ENCODE measurements at regions not wholly inside any gene's neighbourhood (a gene's known extent, or its start where the extent isn't known, plus 50 kb on each side); places are given as distances from the start of the nearest gene placed in this dataset.

- ChIA-PET SMC1A (ENCODE audit: uncharacterized antibody, unreplicated experiment) (no interaction called here), POLR2A (no interaction called here), RAD21 (ENCODE audit: unreplicated experiment) (interaction anchor here (0.6 kb wide), 1 partner anchor 742 kb away, joined by 3 read pairs; no protein-coding TSS in a partner anchor), CTCF (no interaction called here)
- no peaks in the 10 kb centered on the region; the same call in 2 of the 3 replicates for H3K9me3 ChIP-seq (replicated peaks; ENCODE audit: control insufficient read depth, insufficient read depth, low read length)
- WGBS (ENCODE audit: insufficient coverage, insufficient replicate concordance, low lambda C conversion rate, missing lambda C conversion rate), result 74% methylated on average over 24 of the region's 25 CpGs
- H3K27me3 ChIP-seq (replicated peaks in 1 of 2; ENCODE audit: control insufficient read depth in 2 of 2, insufficient read depth in 2 of 2, low read length in 1 of 2), result no peaks in the 10 kb centered on the region
- FAIRE-seq (no peak), DNase-seq (ENCODE audit: low read depth, low spot score) (no peak), ATAC-seq (no peak)
- no peak overlapping the region for H3K4me2 ChIP-seq (ENCODE audit: control insufficient read depth, insufficient read depth)
- no peak for TF ChIP-seq TARDBP (IDR thresholded peaks at IDR 0.05; ENCODE audit: borderline replicate concordance)
- no peak for TF ChIP-seq ZNF274 (IDR thresholded peaks at IDR 0.05; ENCODE audit: insufficient read depth, insufficient read length)
- no peak for TF ChIP-seq IRF4 (IDR thresholded peaks at IDR 0.05; ENCODE audit: low read depth, low read length)
- TF ChIP-seq YBX1 (IDR thresholded peaks at IDR 0.05), result no peak
- no peak for TF ChIP-seq TAF1 (IDR thresholded peaks at IDR 0.05; ENCODE audit: borderline replicate concordance, low read depth, low read length)
- no peak for TF ChIP-seq BCL3 (IDR thresholded peaks at IDR 0.05; ENCODE audit: borderline replicate concordance, insufficient read depth, low read depth, low read length, poor library complexity, severe bottlenecking)
- no peak for TF ChIP-seq ZNF24 (IDR thresholded peaks at IDR 0.05)
- TF ChIP-seq EGR1 (IDR thresholded peaks at IDR 0.05; ENCODE audit: borderline replicate concordance in 1 of 2, low read depth in 2 of 2, low read length in 2 of 2), result no peak
- H3K27ac ChIP-seq (ENCODE audit: control insufficient read depth, insufficient read depth), result no peak overlapping the region
- H3K4me3 ChIP-seq, result no peak overlapping the region
- in situ Hi-C loops (cut with MboI), result no loop called here
- no peak overlapping the region for H3K9ac ChIP-seq (ENCODE audit: control insufficient read depth, insufficient read depth, low read length)
- no TSS peak for BruUV-seq (replicated peaks)
- H3K36me3 ChIP-seq (ENCODE audit: control insufficient read depth in 2 of 2, insufficient read depth in 2 of 2, low read length in 1 of 2), result no peaks in the 10 kb centered on the region
- intact Hi-C loops (cut with micrococcal nuclease; ENCODE audit: unreplicated experiment), result no loop called here
- H3K4me1 ChIP-seq (ENCODE audit: control insufficient read depth, insufficient read depth, low read length), result no peaks in the 10 kb centered on the region
- H2AFZ ChIP-seq (ENCODE audit: control insufficient read depth, low read depth, low read length), result no peak overlapping the region
- no peaks in the 10 kb centered on the region for H4K20me1 ChIP-seq (ENCODE audit: control insufficient read depth, insufficient read depth)
- H3K79me2 ChIP-seq (ENCODE audit: control insufficient read depth, insufficient read depth, low read length), result no peaks in the 10 kb centered on the region
Observed at GRCh38 chr7:343864-344607, 54.1 kb downstream of the FOXL3 start.

Data from GM12878 (cell line).